ENCODE measurements at regions not wholly inside any gene's neighbourhood (a gene's known extent, or its start where the extent isn't known, plus 50 kb on each side); places are given as distances from the start of the nearest gene placed in this dataset.

- no TSS peak for BruUV-seq (replicated peaks)
- Histone ChIP-seq H3K4me1 (ENCODE audit: control insufficient read depth, insufficient read depth, low read length) (no peaks in the 10 kb centered on the region), H2BK15ac (ENCODE audit: low read depth, low read length) (no peak overlapping the region), H3K14ac (replicated peaks; ENCODE audit: low read depth, low read length) (no peak overlapping the region), H2AK9ac (replicated peaks; ENCODE audit: low read depth, low read length, poor library complexity) (no peak overlapping the region), H3K18ac (ENCODE audit: low read depth, low read length) (no peak overlapping the region), H3K27me3 (ENCODE audit: control insufficient read depth, insufficient read depth, low read length) (no peaks in the 10 kb centered on the region), H3K56ac (ENCODE audit: extremely low read depth, insufficient read depth, low read length) (no peak overlapping the region), H2BK5ac (ENCODE audit: low read depth, low read length, poor library complexity, severe bottlenecking) (no peak overlapping the region), H3K9ac (ENCODE audit: low read depth, low read length) (no peak overlapping the region), H3K36me3 (ENCODE audit: control insufficient read depth, insufficient read depth, low read length) (no peaks in the 10 kb centered on the region), H4K5ac (ENCODE audit: low read depth, low read length) (no peak overlapping the region), H3K79me1 (ENCODE audit: low read depth in 1 of 2, low read length in 2 of 2) (no peaks in the 10 kb centered on the region), H4K8ac (ENCODE audit: low read depth in 2 of 2, low read length in 2 of 2) (no peak overlapping the region), H3K4me3 (ENCODE audit: insufficient read depth, low read depth, low read length) (no peak overlapping the region), H4K20me1 (ENCODE audit: insufficient read depth, low read length) (no peaks in the 10 kb centered on the region), H3K27ac (ENCODE audit: insufficient read depth, low read length) (no peak overlapping the region), H2AFZ (replicated peaks; ENCODE audit: low read length, poor library complexity) (no peak overlapping the region), H2BK120ac (ENCODE audit: low read depth, low read length) (no peak overlapping the region), H3K4me2 (ENCODE audit: low read depth, low read length) (no peak overlapping the region), H3K9me3 (ENCODE audit: control insufficient read depth, insufficient read depth, low read length) (peaks cover 11% of the 10 kb centered on the region), H2AK5ac (ENCODE audit: low read depth, low read length) (no peak overlapping the region), H3K4ac (ENCODE audit: low read depth, low read length) (no peak overlapping the region), H3K9me1 (ENCODE audit: insufficient read depth, low read length) (no peaks in the 10 kb centered on the region), H4K91ac (ENCODE audit: insufficient read depth, low read depth, low read length) (no peak overlapping the region), H3K23ac (ENCODE audit: low read depth, low read length) (no peak overlapping the region), H2BK20ac (ENCODE audit: low read depth, low read length) (no peak overlapping the region)
- WGBS, 2 experiments (ENCODE audit: extremely low coverage in 2 of 2, insufficient read length in 1 of 2), result no CpG with 5 or more reads among the region's 4 CpGs
- dilution Hi-C loops (cut with HindIII; ENCODE audit: low sequenced_read_pairs, unreplicated experiment) (no loop called here), in situ Hi-C loops (cut with MboI; ENCODE audit: low sequenced_read_pairs) (no loop called here), intact Hi-C loops (cut with micrococcal nuclease) (no loop called here)
- ChIA-PET POLR2A (ENCODE audit: unreplicated experiment) (no interaction called here), CTCF (no interaction called here)
- TF ChIP-seq CEBPB (IDR thresholded peaks at IDR 0.05; ENCODE audit: low read depth, low read length) (no peak), MAZ (IDR thresholded peaks at IDR 0.05; ENCODE audit: borderline replicate concordance, low read depth, low read length) (no peak), MXI1 (IDR thresholded peaks at IDR 0.05; ENCODE audit: borderline replicate concordance, low read depth, low read length) (no peak), NFE2L2 (IDR thresholded peaks at IDR 0.05; ENCODE audit: low read depth, low read length) (no peak), BHLHE40 (IDR thresholded peaks at IDR 0.05; ENCODE audit: low read depth, low read length) (no peak), RAD21 (IDR thresholded peaks at IDR 0.05; ENCODE audit: low read length) (no peak), SMC3 (IDR thresholded peaks at IDR 0.05; ENCODE audit: low read depth, low read length) (no peak), MAFK (IDR thresholded peaks at IDR 0.05; ENCODE audit: low read depth, low read length) (no peak), RFX5 (IDR thresholded peaks at IDR 0.05; ENCODE audit: low read depth, low read length) (no peak), RCOR1 (IDR thresholded peaks at IDR 0.05; ENCODE audit: insufficient replicate concordance, low read length) (no peak), POLR2A (IDR thresholded peaks at IDR 0.05; ENCODE audit: low read depth, low read length) (no peak)
- TF ChIP-seq, protein P1, sequence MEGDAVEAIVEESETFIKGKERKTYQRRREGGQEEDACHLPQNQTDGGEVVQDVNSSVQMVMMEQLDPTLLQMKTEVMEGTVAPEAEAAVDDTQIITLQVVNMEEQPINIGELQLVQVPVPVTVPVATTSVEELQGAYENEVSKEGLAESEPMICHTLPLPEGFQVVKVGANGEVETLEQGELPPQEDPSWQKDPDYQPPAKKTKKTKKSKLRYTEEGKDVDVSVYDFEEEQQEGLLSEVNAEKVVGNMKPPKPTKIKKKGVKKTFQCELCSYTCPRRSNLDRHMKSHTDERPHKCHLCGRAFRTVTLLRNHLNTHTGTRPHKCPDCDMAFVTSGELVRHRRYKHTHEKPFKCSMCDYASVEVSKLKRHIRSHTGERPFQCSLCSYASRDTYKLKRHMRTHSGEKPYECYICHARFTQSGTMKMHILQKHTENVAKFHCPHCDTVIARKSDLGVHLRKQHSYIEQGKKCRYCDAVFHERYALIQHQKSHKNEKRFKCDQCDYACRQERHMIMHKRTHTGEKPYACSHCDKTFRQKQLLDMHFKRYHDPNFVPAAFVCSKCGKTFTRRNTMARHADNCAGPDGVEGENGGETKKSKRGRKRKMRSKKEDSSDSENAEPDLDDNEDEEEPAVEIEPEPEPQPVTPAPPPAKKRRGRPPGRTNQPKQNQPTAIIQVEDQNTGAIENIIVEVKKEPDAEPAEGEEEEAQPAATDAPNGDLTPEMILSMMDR (conservative IDR thresholded peaks at IDR 0.05; ENCODE audit: low read depth, low read length), result no peak
- TF ChIP-seq, protein P2, sequence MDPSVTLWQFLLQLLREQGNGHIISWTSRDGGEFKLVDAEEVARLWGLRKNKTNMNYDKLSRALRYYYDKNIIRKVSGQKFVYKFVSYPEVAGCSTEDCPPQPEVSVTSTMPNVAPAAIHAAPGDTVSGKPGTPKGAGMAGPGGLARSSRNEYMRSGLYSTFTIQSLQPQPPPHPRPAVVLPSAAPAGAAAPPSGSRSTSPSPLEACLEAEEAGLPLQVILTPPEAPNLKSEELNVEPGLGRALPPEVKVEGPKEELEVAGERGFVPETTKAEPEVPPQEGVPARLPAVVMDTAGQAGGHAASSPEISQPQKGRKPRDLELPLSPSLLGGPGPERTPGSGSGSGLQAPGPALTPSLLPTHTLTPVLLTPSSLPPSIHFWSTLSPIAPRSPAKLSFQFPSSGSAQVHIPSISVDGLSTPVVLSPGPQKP (IDR thresholded peaks at IDR 0.05; ENCODE audit: borderline replicate concordance, low read depth, low read length), result no peak
- TF ChIP-seq, protein P3, sequence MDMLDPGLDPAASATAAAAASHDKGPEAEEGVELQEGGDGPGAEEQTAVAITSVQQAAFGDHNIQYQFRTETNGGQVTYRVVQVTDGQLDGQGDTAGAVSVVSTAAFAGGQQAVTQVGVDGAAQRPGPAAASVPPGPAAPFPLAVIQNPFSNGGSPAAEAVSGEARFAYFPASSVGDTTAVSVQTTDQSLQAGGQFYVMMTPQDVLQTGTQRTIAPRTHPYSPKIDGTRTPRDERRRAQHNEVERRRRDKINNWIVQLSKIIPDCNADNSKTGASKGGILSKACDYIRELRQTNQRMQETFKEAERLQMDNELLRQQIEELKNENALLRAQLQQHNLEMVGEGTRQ (IDR thresholded peaks at IDR 0.05; ENCODE audit: low read depth, low read length), result no peak
- no peak for DNase-seq
- ATAC-seq (ENCODE audit: low read depth), result no peak
These were observed 289.7 kb upstream of the MCTP2 start for GRCh38 chr15:93941697-93942096.
